Tibial nerve (tissue), 4 donors: ENCODE measurements at regions not wholly inside any gene's neighbourhood (a gene's known extent, or its start where the extent isn't known, plus 50 kb on each side); places are given as distances from the start of the nearest gene placed in this dataset.

Experiments used
- CTCF ChIP-seq, 5 experiments: fragments of 200-600 bp in 3 of 5; fragments of 450-650 bp in 2 of 5; sonication (generic) in 3 of 5; IDR thresholded peaks; one replicate each; pipeline ENCODE4 v1.5.1; 2016 to 2019; ENCODE audit warnings: antibody characterized with exemption in 5 of 5, mild to moderate bottlenecking in 3 of 5, moderate library complexity in 2 of 5
- EP300 ChIP-seq, 2 donors: sonication (generic); formaldehyde crosslinking; IDR thresholded peaks; one replicate each; pipeline ENCODE4 v1.6.1; 2017; ENCODE audit warnings: antibody characterized with exemption in 2 of 2, mild to moderate bottlenecking in 1 of 2

GRCh38 chr5:39846144-39846543, 421.4 kb upstream of the DAB2 start:
- TF ChIP-seq EP300 (IDR thresholded peaks at IDR 0.05): no peak
- TF ChIP-seq CTCF (IDR thresholded peaks at IDR 0.05): no peak
